GM18498 (cell line): ENCODE measurements at regions not wholly inside any gene's neighbourhood (a gene's known extent, or its start where the extent isn't known, plus 50 kb on each side); places are given as distances from the start of the nearest gene placed in this dataset.
"Not testable (repeated sequence)": the region's sequence is repeated elsewhere in the genome, so short reads cannot be mapped to it uniquely, and the experiment has no call there.

Experiments
- ATAC-seq: cut with Tn5 transposase; IDR thresholded peaks from one replicate; pipeline ENCODE4 v1.9.1; 2021; ENCODE audit warnings: mild to moderate bottlenecking, moderate library complexity; ENCODE audit not compliant: unreplicated experiment

DNA sequence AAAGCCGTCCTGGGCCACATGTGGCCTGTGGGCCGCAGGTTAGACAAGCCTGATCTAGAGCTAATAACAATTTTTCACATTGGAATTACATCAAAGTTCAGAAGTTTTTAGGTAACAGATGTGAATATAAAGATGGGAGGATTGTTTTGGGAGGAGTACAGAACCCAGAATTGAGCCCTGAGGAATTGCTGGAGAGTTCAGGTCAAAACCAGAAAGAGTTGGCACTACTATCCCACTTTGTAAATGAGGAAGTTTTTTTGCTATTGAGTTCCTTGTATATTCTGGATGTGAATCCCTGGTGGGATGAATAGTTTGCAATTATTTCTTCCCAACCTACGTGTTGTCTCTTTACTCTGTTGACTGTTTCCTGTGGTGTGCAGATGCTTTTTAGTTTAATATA is 109.5 kb upstream of the LIPC start:
- ATAC-seq = no peak

DNA sequence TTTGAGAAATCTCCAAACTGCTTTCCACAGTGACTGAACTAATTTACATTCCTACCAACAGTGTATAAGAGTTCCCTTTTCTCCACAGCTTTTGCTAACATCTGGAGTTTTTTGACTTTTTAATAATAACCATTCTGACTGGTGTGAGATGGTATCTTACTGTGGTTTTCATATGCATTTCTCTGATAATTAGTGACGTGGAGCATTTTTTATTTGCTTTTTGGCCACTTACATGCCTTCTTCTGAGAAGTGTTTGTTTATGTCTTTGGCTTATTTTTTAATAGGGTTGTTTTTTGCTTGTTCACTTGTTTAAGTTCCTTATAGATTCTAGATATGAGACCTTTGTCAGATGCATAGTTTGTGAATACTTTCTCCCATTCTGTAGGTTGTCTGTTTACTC is 108.5 kb upstream of the LIPC start:
- ATAC-seq = not testable (repeated sequence)

DNA sequence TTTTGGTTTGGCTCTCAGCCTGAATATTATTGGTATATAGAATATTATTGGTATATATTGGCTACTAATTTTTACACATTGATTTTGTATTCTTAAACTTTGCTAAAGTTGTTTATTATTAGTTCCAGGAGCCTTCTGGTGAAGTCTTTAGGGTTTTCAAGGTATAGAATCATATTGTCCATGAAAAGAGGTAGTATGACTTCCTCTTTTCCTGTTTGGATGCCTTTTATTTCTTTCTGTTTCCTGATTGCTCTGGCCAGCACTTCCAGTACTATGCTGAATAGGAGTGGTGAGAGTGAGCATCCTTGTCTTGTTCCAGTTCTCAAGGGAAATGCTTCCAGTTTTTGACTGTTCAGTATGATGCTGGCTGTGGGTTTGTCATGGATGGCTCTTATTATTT is 107.3 kb upstream of the LIPC start:
- ATAC-seq = no peak

DNA sequence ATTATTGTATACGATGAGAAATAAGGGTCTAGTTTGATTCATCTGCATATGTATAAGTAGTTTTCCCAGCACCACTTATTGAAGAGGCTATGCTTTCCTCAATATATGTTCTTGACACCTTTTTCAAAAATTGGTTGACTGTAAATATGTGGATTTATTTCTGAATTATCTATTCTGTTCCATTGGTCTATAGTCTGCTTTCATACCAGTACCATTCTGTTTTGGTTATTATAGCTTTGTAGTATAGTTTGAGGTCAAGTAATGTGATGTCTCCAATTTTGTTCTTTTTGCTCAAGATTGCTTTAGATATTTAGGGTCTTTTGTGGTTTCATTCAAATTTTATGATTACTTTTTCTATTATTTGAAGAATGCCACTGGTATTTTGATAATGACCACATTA is 103.8 kb upstream of the LIPC start:
- ATAC-seq = no peak

- ATAC-seq = no peak
These were observed 102.6 kb upstream of the LIPC start for GRCh38 chr15:58329211-58329610.

GRCh38 chr15:58329781-58330671 is 101.8 kb upstream of the LIPC start:
- no peak for ATAC-seq

GRCh38 chr15:58330741-58331559 is 100.8 kb upstream of the LIPC start:
- no peak for ATAC-seq

GRCh38 chr15:58331560-58331912 is 100.3 kb upstream of the LIPC start:
- no peak for ATAC-seq

GRCh38 chr15:58331913-58332675 is 99.7 kb upstream of the LIPC start:
- ATAC-seq = peak; percentile 86

DNA sequence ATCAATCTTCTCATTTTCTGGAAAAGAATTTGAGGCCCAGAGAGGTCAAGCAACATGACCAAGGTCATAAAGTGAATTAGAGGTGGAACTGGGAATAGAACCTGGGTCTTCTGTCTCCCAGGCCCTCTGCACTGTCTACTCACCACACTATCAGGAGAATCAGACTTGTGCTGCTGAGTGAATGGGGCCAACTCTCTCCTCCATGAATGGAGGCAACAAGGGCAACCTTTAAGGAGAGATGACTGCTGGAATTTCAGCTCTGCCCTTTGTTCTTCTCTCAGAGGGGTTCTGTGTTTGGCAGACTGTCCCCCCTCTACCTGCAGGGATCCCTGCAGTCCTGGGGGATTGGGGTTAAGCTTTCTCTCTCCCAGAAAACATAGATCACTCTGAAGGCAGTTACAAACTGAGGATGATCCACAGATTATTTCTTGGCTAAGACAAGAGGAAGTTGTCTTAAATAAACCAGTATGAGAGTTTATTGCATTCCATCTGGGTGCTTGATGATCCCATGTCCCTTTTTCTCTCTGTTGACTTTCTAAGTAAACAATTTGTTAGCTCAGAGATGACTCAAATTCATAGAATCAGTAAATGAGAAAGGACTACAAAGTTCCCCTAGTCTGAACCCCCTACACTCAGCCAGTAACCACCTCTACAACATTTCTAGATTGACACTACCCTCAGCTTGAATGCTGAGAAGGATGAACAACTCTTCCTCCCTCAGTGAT is 99.0 kb upstream of the LIPC start:
- no peak for ATAC-seq

DNA sequence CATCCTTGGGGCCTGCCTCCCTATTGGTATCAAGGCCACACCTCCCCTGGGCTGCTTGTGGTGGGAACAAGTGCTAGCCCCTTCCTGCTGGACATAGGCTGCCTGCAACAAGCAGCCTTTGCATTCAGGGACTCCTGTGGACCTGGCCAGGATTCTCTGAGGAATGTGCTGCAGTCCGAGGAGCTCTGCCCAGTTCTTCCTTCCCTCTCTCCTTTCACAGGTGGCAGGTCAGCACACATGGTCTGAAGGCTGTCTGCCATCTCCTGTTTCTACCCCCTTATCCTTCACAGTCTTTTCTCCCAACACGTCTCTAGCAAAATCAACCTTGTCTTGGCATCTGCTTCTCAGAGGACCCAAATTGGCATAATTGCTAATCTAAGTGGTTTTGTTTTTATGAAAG is 97.0 kb upstream of the LIPC start:
- ATAC-seq = no peak

- ATAC-seq = no peak
These were observed 95.6 kb upstream of the LIPC start for GRCh38 chr15:58336161-58336560.

DNA sequence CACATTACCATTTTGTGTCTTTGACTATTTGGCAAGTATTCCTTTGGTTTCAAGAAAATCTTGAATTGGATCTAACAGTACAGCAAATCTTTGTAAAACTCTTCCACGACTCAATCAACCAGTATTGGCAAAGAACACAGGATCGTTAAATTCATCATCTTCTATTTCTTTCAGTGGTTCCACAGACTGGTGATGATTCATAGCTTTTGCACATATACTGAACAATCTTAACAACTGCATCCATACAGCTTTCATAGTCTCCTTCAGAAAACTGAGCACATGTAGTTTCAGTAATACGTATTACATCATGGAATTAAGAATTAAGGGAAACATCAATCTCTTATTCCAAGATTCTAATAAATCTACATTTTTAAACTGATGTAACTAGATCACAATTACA is 91.6 kb upstream of the LIPC start:
- no peak for ATAC-seq

DNA sequence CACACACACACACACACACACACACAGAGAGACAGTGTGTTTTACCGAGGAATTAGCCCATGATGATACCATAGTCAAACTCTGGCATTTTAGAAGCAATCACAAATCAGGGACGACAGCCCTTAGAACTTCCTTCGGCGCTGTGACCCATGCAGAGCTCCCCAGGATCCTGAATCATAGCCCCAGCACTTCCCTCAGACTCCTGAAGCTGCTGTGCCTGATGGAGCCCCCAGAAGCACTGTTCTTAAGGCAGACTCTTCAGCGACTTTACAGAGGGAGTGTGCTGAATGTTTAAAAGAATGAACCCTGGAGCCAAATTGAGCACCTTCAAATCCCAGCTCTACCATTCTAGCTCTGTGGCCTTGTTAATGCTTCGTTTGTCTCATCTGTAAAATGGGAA is 89.3 kb upstream of the LIPC start:
- no peak for ATAC-seq

GRCh38 chr15:58344213-58345070 is 87.3 kb upstream of the LIPC start:
- no peak for ATAC-seq

DNA sequence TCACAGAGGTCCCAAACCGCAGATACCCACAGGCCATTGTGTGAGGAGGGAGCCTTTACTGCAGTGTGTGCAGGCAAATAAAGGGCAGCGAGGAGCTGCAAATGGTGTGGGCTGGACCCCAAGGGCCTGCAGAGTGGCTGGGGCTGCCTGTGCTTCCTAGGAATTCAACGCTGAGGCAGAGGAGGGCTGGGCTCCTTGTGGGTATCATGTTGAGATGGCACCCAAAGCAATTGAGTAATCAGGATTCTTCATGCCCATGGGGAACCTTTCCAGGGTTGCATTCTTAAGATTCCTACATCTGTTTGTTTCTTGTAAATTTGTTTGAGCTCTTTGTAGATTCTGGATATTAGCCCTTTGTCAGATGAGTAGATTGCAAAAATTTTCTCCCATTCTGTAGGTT is 85.4 kb upstream of the LIPC start:
- no peak for ATAC-seq

- ATAC-seq = no peak
These were observed 83.5 kb upstream of the LIPC start for GRCh38 chr15:58348095-58348812.

- no peak for ATAC-seq
These were observed 79.5 kb upstream of the LIPC start for GRCh38 chr15:58352026-58352929.
